ENCODE measurements at regions not wholly inside any gene's neighbourhood (a gene's known extent, or its start where the extent isn't known, plus 50 kb on each side); places are given as distances from the start of the nearest gene placed in this dataset.
A peak's percentile ranks its signal among the peaks of the same experiment; 100 is the strongest.

DNA sequence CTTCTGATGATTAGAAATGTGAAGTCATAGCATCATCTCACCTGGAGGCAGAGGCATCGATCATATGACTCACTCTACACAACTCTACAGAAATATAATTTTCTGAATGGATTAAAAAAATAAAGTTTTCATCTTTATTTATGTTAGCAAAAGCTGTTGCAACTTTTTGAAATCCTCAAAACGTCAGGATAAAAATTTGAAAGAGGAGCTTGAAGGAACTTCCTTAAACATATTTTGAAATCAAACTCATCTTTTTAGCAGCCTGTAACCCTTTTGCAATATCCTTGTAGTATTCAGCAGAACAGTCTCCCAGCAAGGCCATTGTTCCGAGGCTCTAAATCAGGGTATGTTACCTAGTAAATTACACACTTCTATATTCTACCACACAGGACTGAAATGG, 985.4 kb downstream of the PLOD2 start:
- Histone ChIP-seq H3K4me1 (ENCODE audit: control insufficient read depth, insufficient read depth, low read length) (no peaks in the 10 kb centered on the region), H3K27me3 (ENCODE audit: control insufficient read depth, insufficient read depth, low read length) (no peaks in the 10 kb centered on the region), H3K36me3 (ENCODE audit: control insufficient read depth, insufficient read depth, low read length) (no peaks in the 10 kb centered on the region), H3K4me3 (ENCODE audit: low read length) (no peak overlapping the region), H3K9me3 (ENCODE audit: control insufficient read depth, low read depth, low read length) (no peaks in the 10 kb centered on the region), H3K27ac (ENCODE audit: low read length) (no peak overlapping the region)
- WGBS (ENCODE audit: insufficient coverage, low lambda C conversion rate): 64% methylated on average over 2 of the region's 3 CpGs
- DNase-seq: no peak

DNA sequence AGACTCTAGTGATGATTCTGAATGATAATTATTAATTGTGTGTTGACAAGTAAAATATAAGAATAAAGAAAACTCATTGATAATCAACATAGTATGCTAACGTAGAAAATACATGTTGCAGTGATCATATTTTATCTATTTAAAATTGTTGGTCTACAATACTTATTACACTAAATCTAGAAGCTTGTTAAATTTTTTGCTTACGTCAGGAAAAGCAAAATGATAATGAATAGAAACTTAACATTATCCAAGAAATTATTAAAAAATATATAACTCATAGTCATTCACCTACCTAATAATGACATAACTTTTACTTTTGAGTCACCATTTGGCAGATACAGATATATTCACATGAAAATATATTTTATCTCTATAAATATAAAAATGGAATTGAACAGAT, 984.1 kb downstream of the PLOD2 start:
- WGBS (ENCODE audit: insufficient coverage, low lambda C conversion rate): 60% methylated on average over 1 of the region's 2 CpGs
- Histone ChIP-seq H3K4me3 (ENCODE audit: low read length) (no peak overlapping the region), H3K27ac (ENCODE audit: low read length) (no peak overlapping the region), H3K36me3 (ENCODE audit: control insufficient read depth, insufficient read depth, low read length) (no peaks in the 10 kb centered on the region), H3K27me3 (ENCODE audit: control insufficient read depth, insufficient read depth, low read length) (no peaks in the 10 kb centered on the region), H3K4me1 (ENCODE audit: control insufficient read depth, insufficient read depth, low read length) (no peaks in the 10 kb centered on the region), H3K9me3 (ENCODE audit: control insufficient read depth, low read depth, low read length) (no peaks in the 10 kb centered on the region)
- DNase-seq: no peak

DNA sequence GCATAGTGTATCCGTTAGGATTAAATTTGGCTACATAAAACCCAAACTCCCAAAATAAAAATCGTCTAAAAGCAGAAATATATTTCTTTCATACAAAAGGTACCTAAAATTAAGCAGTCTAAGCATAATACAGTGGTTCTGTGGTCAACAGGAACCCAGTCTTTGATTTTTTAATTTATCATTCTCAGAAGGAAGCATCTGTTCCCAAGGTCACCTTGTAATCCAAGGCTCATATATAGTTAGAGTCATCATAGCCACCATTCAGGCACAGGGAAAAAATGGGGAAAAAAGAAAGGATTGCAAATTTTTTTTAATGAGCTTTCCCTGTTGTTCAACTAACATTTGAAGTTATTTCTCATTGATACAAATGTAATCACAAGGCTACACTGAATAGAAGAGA, 983.2 kb downstream of the PLOD2 start:
- Histone ChIP-seq H3K27ac (ENCODE audit: low read length) (no peak overlapping the region), H3K36me3 (ENCODE audit: control insufficient read depth, insufficient read depth, low read length) (no peaks in the 10 kb centered on the region), H3K4me1 (ENCODE audit: control insufficient read depth, insufficient read depth, low read length) (no peaks in the 10 kb centered on the region), H3K9me3 (ENCODE audit: control insufficient read depth, low read depth, low read length) (no peaks in the 10 kb centered on the region), H3K27me3 (ENCODE audit: control insufficient read depth, insufficient read depth, low read length) (no peaks in the 10 kb centered on the region), H3K4me3 (ENCODE audit: low read length) (no peak overlapping the region)
- DNase-seq: no peak
- 100% methylated on average over 1 of the region's 2 CpGs for WGBS (ENCODE audit: insufficient coverage, low lambda C conversion rate)

DNA sequence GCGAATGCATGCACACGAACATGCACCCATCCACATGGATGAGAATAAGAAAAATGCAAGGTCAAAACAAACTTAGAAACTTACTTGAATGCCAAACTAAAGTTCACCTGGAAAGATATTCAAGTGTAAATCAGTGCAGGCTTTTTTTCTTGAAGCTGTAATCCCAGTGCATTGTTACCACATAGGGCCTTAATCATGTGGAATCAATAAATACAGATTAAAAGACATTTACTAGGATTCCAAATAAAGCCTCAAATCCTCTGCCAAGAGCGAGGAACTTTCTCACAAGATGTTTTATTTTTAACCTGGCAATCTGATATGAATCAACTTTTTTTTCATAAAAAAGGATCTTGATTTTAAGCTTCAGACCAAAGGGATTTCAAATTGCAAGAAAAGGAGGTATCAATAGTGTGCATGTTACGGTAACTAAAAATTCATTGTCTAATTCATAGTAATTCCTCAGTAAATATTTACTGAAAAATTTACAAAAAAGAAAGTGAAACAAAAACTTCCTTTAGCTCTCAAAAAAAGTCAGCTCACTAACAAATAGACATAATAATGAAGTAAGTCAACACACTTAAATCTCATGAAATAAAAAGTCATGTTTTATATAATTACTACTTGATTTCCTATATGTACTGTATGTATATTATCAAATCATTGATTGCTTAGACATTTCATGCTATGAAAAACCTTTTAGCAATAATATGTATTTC, 978.6 kb downstream of the PLOD2 start:
- no peaks in the 10 kb centered on the region for H3K4me1 ChIP-seq (ENCODE audit: control insufficient read depth, insufficient read depth, low read length)
- H3K9me3 ChIP-seq (ENCODE audit: control insufficient read depth, low read depth, low read length): no peaks in the 10 kb centered on the region
- H3K27me3 ChIP-seq (ENCODE audit: control insufficient read depth, insufficient read depth, low read length): no peaks in the 10 kb centered on the region
- no peak overlapping the region for H3K4me3 ChIP-seq (ENCODE audit: low read length)
- no peaks in the 10 kb centered on the region for H3K36me3 ChIP-seq (ENCODE audit: control insufficient read depth, insufficient read depth, low read length)
- DNase-seq: no peak
- 71% methylated on average over 2 of the region's 4 CpGs for WGBS (ENCODE audit: insufficient coverage, low lambda C conversion rate)
- H3K27ac ChIP-seq (ENCODE audit: low read length): no peak overlapping the region

DNA sequence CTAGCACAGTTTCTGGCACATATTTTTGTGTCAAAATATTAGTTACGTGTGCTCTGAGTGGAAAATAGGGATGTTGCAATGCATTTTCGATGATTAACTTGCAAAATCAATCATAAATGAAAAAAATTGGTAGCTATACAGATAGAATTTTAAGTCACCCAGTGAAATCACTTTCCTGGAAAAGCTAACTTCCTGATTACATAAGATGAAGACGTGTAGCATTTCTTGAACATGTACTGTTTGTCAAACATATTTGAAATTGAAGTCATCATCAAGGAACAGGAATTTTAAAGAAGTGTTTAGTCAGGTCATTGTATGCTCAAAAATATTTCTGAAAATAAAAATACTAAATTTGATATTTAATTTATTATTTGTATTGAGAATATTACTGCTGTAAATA, 977.7 kb downstream of the PLOD2 start:
- H3K9me3 ChIP-seq (ENCODE audit: control insufficient read depth, low read depth, low read length): no peaks in the 10 kb centered on the region
- WGBS (ENCODE audit: insufficient coverage, low lambda C conversion rate): 87% methylated on average over 2 of the region's 3 CpGs
- DNase-seq: no peak
- H3K4me3 ChIP-seq (ENCODE audit: low read length): no peak overlapping the region
- H3K4me1 ChIP-seq (ENCODE audit: control insufficient read depth, insufficient read depth, low read length): no peaks in the 10 kb centered on the region
- no peaks in the 10 kb centered on the region for H3K36me3 ChIP-seq (ENCODE audit: control insufficient read depth, insufficient read depth, low read length)
- no peaks in the 10 kb centered on the region for H3K27me3 ChIP-seq (ENCODE audit: control insufficient read depth, insufficient read depth, low read length)
- H3K27ac ChIP-seq (ENCODE audit: low read length): no peak overlapping the region

DNA sequence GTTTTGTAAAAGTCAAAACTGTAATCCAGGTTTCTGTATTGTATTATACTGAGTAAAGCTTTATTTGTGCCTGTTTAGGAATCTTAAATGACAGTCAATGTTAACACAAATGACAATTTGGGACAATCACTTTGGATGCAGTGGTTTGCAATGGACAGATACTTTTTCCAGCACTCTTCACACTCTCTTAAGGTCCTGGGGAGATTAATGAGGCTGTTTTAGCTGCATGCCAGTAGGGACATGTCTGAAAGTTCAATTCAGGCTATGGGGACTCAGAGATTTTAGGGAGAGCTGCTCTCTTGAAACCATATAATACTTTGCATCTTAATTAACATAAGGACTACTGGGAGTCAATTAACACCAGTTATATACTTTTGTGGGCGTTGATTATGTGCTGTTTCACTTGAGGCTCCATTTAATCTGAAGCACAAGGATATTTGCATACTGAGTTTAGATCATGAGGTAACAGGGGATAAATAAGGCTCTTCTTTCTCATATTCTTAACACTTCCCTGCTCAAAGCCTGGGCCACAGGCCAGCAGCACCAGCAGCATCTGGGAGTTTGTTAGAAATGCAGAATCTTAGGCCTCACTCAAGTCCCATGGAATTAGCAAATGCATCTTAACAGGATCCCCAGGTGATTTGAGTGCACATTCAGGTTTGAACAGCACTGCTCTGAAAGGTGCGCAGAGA, 972.8 kb downstream of the PLOD2 start:
- 70% methylated on average over 2 of the region's 2 CpGs for WGBS (ENCODE audit: insufficient coverage, low lambda C conversion rate)
- no peak overlapping the region for H3K27ac ChIP-seq (ENCODE audit: low read length)
- DNase-seq: no peak
- no peaks in the 10 kb centered on the region for H3K4me1 ChIP-seq (ENCODE audit: control insufficient read depth, insufficient read depth, low read length)
- H3K27me3 ChIP-seq (ENCODE audit: control insufficient read depth, insufficient read depth, low read length): no peaks in the 10 kb centered on the region
- H3K36me3 ChIP-seq (ENCODE audit: control insufficient read depth, insufficient read depth, low read length): no peaks in the 10 kb centered on the region
- H3K9me3 ChIP-seq (ENCODE audit: control insufficient read depth, low read depth, low read length): no peaks in the 10 kb centered on the region
- H3K4me3 ChIP-seq (ENCODE audit: low read length): no peak overlapping the region

DNA sequence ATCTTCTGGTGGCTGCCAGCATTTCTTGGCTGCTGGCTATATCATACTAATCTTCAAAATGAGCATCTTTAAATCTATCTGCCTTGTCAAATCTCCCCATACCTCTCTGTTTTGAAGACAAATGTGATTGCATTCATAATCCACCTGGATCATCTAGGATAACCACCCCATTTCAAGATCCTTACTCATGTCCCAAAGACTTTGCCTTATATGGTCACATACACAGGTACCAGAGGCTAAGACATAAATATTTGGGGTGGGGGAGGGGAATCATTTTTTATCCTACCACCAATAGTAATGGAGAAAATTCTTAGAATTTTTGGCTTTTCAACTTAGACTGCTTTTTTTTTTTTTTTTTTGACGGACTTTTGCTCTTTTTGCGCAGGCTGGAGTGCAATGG, 970.8 kb downstream of the PLOD2 start:
- Histone ChIP-seq H3K27ac (ENCODE audit: low read length) (no peak overlapping the region), H3K9me3 (ENCODE audit: control insufficient read depth, low read depth, low read length) (no peaks in the 10 kb centered on the region), H3K36me3 (ENCODE audit: control insufficient read depth, insufficient read depth, low read length) (no peaks in the 10 kb centered on the region), H3K4me3 (ENCODE audit: low read length) (no peak overlapping the region), H3K4me1 (ENCODE audit: control insufficient read depth, insufficient read depth, low read length) (no peaks in the 10 kb centered on the region), H3K27me3 (ENCODE audit: control insufficient read depth, insufficient read depth, low read length) (no peaks in the 10 kb centered on the region)
- no peak for DNase-seq
- no CpG with 5 or more reads among the region's 2 CpGs for WGBS (ENCODE audit: insufficient coverage, low lambda C conversion rate)

DNA sequence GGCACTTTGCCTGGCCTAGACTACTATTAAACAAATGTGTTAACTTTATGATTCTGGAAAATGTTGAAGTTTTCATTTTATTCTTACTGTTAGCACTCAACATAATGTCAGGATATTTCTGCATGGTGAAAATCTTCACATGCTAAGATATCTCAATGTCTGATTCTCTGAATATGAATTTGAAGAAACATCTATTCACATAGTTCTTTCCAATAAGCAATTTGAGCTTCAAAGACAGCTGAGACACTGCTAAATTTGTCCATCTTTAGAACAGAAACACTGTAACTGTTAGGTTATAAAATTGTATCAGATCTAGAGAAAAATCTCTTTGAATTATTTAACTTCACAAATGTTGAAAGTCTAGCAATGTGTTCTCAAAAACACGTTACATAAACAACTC, 970.2 kb downstream of the PLOD2 start:
- no peaks in the 10 kb centered on the region for H3K36me3 ChIP-seq (ENCODE audit: control insufficient read depth, insufficient read depth, low read length)
- no peaks in the 10 kb centered on the region for H3K4me1 ChIP-seq (ENCODE audit: control insufficient read depth, insufficient read depth, low read length)
- no peak overlapping the region for H3K27ac ChIP-seq (ENCODE audit: low read length)
- no peak overlapping the region for H3K4me3 ChIP-seq (ENCODE audit: low read length)
- no peaks in the 10 kb centered on the region for H3K9me3 ChIP-seq (ENCODE audit: control insufficient read depth, low read depth, low read length)
- no peaks in the 10 kb centered on the region for H3K27me3 ChIP-seq (ENCODE audit: control insufficient read depth, insufficient read depth, low read length)
- 86% methylated on average over 1 of the region's 1 CpG for WGBS (ENCODE audit: insufficient coverage, low lambda C conversion rate)
- DNase-seq: no peak

DNA sequence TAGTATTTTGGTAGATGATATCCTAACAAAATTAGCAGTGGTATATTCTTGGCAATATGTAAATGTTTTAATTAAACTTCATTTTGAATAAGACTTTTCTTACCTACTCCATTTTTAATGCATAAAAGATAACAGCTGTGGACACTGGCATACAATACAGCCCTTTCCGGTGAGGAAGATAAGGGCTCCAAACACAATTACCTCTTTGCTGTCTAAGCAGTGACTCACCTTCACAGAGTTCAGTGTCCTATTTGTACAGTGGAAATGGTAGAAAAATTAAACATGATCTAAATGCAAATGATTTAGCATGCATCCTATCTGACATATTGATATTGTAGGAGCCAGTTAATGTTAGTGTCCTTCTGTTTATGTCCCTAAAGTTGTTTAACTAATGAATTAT, 969.4 kb downstream of the PLOD2 start:
- no peaks in the 10 kb centered on the region for H3K27me3 ChIP-seq (ENCODE audit: control insufficient read depth, insufficient read depth, low read length)
- no CpG with 5 or more reads among the region's 1 CpG for WGBS (ENCODE audit: insufficient coverage, low lambda C conversion rate)
- H3K27ac ChIP-seq (ENCODE audit: low read length): no peak overlapping the region
- no peaks in the 10 kb centered on the region for H3K4me1 ChIP-seq (ENCODE audit: control insufficient read depth, insufficient read depth, low read length)
- H3K9me3 ChIP-seq (ENCODE audit: control insufficient read depth, low read depth, low read length): no peaks in the 10 kb centered on the region
- peak in 1 of 2 donors; percentile 20 for DNase-seq
- H3K4me3 ChIP-seq (ENCODE audit: low read length): no peak overlapping the region
- no peaks in the 10 kb centered on the region for H3K36me3 ChIP-seq (ENCODE audit: control insufficient read depth, insufficient read depth, low read length)

DNA sequence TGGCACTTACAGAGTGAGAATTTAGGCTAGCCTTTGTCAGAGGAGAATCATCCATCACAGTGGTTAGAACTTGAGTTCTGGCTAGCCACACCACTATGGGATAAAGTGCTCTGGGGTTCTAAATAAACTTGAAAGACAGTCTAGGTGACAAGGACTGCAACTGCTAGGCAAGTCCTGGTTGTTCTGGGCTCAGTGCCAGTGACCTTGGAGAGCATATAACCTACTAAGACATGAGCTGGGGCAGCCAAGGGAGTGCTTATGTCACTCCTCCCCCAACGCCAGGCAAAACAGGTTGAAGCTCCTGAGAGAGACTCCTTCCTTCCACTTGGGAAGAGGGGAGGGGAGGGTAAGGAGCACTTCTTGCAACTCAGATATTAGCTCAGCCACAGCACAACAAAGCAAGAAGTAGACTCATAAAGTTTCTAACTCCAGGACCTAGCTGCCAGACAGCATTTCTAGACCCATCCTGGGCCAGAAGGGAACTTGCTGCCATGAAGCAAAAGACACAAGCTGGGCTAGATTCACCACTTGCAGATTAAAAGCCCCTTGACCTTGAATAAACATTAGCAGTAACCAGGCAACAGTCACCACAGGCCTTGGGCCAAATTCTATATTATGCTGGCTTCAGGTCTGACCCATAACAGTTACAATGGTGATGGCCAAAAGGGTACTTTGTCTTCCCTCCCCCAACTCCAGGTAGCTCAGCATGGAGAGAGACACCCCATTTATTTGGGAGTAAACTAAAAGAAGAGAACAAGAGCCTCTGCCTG, 963.7 kb downstream of the PLOD2 start:
- no peaks in the 10 kb centered on the region for H3K36me3 ChIP-seq (ENCODE audit: control insufficient read depth, insufficient read depth, low read length)
- H3K4me1 ChIP-seq (ENCODE audit: control insufficient read depth, insufficient read depth, low read length): no peaks in the 10 kb centered on the region
- H3K9me3 ChIP-seq (ENCODE audit: control insufficient read depth, low read depth, low read length): no peaks in the 10 kb centered on the region
- WGBS (ENCODE audit: insufficient coverage, low lambda C conversion rate): no CpG with 5 or more reads among the region's 1 CpG
- no peak overlapping the region for H3K4me3 ChIP-seq (ENCODE audit: low read length)
- no peak for DNase-seq
- no peaks in the 10 kb centered on the region for H3K27me3 ChIP-seq (ENCODE audit: control insufficient read depth, insufficient read depth, low read length)
- H3K27ac ChIP-seq (ENCODE audit: low read length): no peak overlapping the region

Measured in large intestine (tissue), 3 donors.